Stimulated activated naive B cell treated with anti-CD40 and anti-IgM and Interleukin-4, amounts not matched to agents 10 μg/mL and 1 μg/mL and 100 μg/mL, for 72 hours (primary cell): ENCODE measurements at regions not wholly inside any gene's neighbourhood (a gene's known extent, or its start where the extent isn't known, plus 50 kb on each side); places are given as distances from the start of the nearest gene placed in this dataset.

Experiments
- ATAC-seq, 2 donors: fragments of 150-1000 bp; cut with Tn5 transposase; replicated peaks; 2 replicates each; pipeline ENCODE4 v1.10.0; 2021; ENCODE audit warnings: moderate library complexity in 1 of 2
- DNase-seq: peaks from one replicate; pipeline ENCODE4 v3.0.0; 2021
- H3K27ac Mint-ChIP-seq: one replicate; pipeline ENCODE4 v1.8.0; 2022; ENCODE audit warnings: mild to moderate bottlenecking, mixed read lengths
- H3K27me3 Mint-ChIP-seq, 2 donors: one replicate each; pipeline ENCODE4 v1.8.0; 2022; ENCODE audit warnings: mixed read lengths in 2 of 2
- H3K36me3 Mint-ChIP-seq, 2 donors: one replicate each; pipeline ENCODE4 v1.8.0; 2022; ENCODE audit warnings: mixed read lengths in 2 of 2, mild to moderate bottlenecking in 1 of 2
- H3K4me1 Mint-ChIP-seq, 2 donors: one replicate each; pipeline ENCODE4 v1.8.0; 2022; ENCODE audit warnings: mixed read lengths in 2 of 2, mild to moderate bottlenecking in 1 of 2
- H3K4me3 Mint-ChIP-seq, 2 donors: one replicate each; pipeline ENCODE4 v1.8.0; 2022; ENCODE audit warnings: mild to moderate bottlenecking in 2 of 2, mixed read lengths in 2 of 2, moderate library complexity in 1 of 2
- H3K9me3 Mint-ChIP-seq, 2 donors: one replicate each; pipeline ENCODE4 v1.8.0; 2022; ENCODE audit warnings: mixed read lengths in 2 of 2, mild to moderate bottlenecking in 1 of 2

DNA sequence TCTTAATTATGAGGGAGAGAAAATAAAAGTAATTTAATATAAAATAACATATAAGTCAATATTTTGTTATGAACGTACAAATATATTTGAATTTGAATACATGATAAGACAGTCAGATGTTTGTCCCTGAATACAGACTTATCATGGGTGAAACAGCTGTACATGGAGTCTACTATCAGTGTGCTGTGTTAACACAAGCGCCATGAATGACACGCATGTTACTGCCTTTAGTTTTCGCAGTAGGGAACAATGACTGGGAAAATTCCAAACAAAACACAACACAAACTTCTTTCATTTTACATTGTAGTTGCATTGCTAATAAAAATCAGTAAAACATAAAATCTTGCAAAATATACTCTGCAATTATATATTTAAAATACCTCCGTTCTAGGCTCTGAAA lies 108.6 kb downstream of the FBXO5 start:
- Mint-ChIP-seq H3K4me1 (no peaks in the 10 kb centered on the region), H3K27me3 (peaks cover 6 to 8% of the 10 kb centered on the region in 2 donors), H3K9me3 (peaks cover under 1 to 1% of the 10 kb centered on the region in 2 donors), H3K36me3 (no peaks in the 10 kb centered on the region), H3K27ac (no peak overlapping the region), H3K4me3 (no peak overlapping the region)
- no peak for ATAC-seq
- DNase-seq = no peak

DNA sequence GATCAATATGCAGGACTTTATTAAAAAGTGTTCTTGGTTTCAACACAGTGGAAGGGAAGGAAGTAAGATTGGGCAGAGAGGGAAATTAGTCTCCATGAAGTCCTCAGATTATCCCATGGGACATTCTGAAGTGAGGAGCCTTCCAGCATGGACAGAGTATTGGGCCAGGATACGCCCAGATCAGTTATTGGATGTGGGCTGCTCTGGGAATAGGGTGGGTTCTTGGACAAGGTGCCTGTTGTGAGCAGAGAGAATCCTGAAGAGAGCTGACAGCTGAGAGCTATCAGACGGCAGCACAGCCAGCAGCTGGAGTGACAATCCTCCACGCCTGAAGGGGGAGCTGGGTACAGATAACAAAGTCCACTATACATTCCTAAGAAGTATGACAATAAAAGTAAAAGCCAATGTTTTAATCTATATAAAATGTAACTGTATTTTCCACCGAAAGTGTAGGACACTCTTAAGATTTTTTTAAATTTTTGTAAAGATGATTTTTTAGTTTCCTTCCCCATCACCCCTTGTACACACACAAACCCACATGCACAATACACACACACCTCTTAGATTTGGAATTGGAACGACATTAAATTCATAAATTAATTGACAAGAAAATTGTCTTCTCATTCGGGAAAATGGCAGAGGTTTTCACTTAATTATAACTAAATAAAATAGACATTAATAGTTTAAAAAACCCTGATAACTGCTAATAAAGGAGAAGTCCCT lies 107.8 kb downstream of the FBXO5 start:
- ATAC-seq (no peak), DNase-seq (no peak)
- no peak overlapping the region for H3K4me3 Mint-ChIP-seq
- H3K36me3 Mint-ChIP-seq = no peaks in the 10 kb centered on the region
- peaks cover 8 to 9% of the 10 kb centered on the region in 2 donors for H3K9me3 Mint-ChIP-seq
- H3K27me3 Mint-ChIP-seq = peaks cover 6 to 12% of the 10 kb centered on the region in 2 donors
- no peaks in the 10 kb centered on the region for H3K4me1 Mint-ChIP-seq
- H3K27ac Mint-ChIP-seq = no peak overlapping the region

DNA sequence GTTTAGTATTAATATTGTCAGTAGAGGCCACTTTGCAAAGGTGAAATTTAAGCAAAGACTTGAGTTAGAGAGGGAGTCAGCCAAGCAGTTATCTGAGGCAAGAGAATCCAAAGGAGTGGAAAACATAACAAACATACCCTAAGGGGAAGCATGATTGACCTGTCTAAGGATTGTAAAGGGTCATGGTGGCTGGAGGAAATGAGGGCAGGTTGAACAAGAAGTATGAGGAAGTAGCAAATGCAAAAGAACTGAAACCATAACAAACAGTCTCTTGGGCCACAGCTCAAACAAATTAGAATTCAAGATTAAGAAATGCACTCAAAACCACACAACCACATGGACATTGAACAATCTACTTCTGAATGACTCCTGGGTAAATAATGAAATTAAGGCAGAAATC lies 103.2 kb downstream of the FBXO5 start:
- Mint-ChIP-seq H3K9me3 (peaks cover 12 to 21% of the 10 kb centered on the region in 2 donors), H3K4me1 (no peaks in the 10 kb centered on the region), H3K4me3 (no peak overlapping the region), H3K36me3 (no peaks in the 10 kb centered on the region), H3K27ac (no peak overlapping the region), H3K27me3 (peaks cover 6 to 16% of the 10 kb centered on the region in 2 donors)
- DNase-seq (no peak), ATAC-seq (no peak)

DNA sequence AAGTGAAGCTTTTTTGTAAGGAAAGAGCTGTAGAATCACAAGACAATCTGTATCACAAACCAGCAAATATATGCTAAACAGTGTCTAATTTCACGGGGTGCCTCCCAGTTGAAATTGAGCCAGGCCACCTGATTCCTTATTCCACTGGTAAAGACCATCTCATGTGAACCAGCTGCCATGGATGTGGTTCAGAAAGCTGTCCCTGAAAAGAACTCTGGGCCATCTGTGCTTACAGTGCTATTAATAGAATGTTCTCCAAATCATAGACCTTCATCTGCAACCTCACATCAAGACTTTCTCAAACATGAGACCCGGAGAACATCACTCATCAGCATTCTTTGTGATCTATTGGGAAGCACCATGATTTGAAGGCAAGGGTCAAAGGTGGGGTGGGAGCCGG lies 89.7 kb downstream of the FBXO5 start:
- Mint-ChIP-seq H3K36me3 (no peaks in the 10 kb centered on the region), H3K27me3 (peaks cover 21 to 34% of the 10 kb centered on the region in 2 donors), H3K4me3 (no peak overlapping the region), H3K9me3 (no peaks in the 10 kb centered on the region), H3K27ac (no peak overlapping the region), H3K4me1 (no peaks in the 10 kb centered on the region)
- ATAC-seq (no peak), DNase-seq (no peak)

DNA sequence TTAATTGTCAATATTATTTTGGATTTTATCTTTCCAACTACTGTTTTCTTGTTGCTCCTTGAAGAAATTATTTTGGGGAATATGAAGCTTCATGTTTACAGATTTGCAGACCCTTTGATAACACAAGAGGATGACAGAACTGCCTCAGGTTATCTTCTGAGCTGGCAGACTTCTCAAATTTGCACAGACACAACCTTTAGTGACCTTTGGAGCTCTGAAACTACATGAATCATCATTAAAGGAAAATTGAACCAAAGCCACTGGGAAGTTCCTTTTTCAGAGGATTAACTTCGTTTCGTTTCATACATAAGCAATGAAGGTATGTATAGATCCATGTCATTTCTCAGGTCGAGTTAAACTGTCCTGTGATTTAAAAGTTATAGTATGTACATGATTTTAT lies 85.9 kb downstream of the FBXO5 start:
- DNase-seq = no peak
- Mint-ChIP-seq H3K9me3 (no peaks in the 10 kb centered on the region), H3K27me3 (peaks cover 22 to 35% of the 10 kb centered on the region in 2 donors), H3K4me1 (no peaks in the 10 kb centered on the region), H3K4me3 (no peak overlapping the region), H3K27ac (no peak overlapping the region), H3K36me3 (no peaks in the 10 kb centered on the region)
- no peak for ATAC-seq

DNA sequence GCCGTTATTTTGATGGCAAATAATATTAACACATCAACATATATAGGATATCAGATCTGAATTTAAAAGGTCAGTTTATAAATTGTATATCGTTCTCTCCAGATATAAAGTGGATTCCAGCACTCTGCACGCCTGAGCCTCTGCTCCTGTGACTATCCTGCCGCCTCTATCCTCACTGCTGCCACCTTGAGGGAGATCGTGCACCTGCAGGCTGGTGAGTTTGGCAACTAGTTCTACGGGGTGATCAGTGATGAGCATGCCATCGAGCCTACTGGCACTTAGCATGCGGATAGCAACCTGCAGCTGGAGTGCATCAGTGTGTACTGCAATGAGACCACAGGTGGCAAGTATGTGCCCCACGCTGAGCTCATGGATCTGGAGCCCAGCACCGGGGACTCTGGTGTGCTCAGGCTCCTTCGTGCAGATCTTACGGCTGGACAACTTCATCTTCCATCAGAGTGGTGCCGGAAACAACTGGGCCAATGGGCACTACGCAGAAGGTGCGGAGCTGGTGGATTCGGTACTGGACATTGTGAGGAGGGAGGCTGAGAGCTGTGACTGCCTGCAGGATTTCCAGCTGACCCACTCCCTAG lies 84.9 kb downstream of the FBXO5 start:
- Mint-ChIP-seq H3K36me3 (no peaks in the 10 kb centered on the region), H3K4me1 (no peaks in the 10 kb centered on the region), H3K9me3 (no peaks in the 10 kb centered on the region), H3K27ac (no peak overlapping the region), H3K27me3 (peaks cover 22 to 40% of the 10 kb centered on the region in 2 donors), H3K4me3 (no peak overlapping the region)
- ATAC-seq (peak; percentile 82 to 90), DNase-seq (peak; percentile 53)

DNA sequence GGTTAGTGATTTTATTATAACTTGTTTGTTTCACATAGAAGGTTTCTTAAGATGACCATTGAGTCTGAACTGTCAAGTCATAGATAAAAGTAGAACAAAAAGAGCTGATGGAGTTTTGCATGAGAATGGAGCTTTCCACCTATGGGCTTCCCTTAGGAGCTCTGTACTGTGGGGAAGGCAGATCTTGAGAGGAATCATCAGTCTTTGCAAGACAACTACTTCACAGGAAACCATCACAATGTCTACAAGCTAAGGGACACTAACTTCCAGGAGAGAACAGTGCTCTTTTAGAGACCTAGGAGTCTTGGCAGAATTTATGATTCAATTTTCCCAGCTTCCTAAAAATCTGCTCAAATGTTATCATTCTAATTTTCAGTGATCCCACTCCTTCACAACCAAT lies 78.2 kb downstream of the FBXO5 start:
- DNase-seq = no peak
- no peak overlapping the region for H3K4me3 Mint-ChIP-seq
- H3K27ac Mint-ChIP-seq = no peak overlapping the region
- H3K27me3 Mint-ChIP-seq = peaks cover 0 to 11% of the 10 kb centered on the region in 2 donors
- no peaks in the 10 kb centered on the region for H3K36me3 Mint-ChIP-seq
- ATAC-seq = no peak
- no peaks in the 10 kb centered on the region for H3K4me1 Mint-ChIP-seq
- H3K9me3 Mint-ChIP-seq = no peaks in the 10 kb centered on the region

DNA sequence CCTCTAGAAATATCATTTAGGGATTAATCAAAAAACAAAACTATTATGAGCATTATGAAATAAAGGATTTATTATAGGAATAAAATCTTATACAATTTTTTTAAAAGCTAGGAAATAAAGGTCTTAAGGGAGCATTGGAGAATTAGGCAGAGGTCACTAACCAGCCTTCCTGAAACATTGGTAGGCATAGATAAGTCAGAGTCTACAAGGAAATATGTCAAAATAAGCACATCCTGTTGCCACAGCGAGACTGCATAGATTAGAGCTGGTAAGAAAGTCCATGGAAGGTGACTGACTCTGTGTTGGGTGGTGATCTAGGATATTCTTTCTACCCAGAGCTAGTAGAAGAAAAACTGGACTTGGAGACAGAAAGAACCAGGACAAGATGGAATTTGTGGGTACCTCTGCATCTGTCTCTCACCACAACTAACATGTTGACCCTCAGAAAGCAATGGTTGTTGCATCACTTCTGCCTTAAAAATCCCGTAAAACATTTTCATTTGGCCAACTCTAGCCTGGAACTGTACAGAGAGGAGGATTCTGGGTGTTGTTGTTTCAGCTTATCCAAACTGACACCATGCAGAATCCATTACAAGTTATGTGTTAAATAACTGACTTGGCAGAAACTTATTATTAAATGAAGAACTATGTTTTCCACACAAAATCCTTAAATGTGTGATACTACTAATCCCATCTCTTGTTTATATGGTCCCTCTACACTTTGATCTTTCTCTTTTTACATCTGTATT lies 77.1 kb downstream of the FBXO5 start:
- DNase-seq (no peak), ATAC-seq (no peak)
- Mint-ChIP-seq H3K36me3 (no peaks in the 10 kb centered on the region), H3K4me1 (no peaks in the 10 kb centered on the region), H3K27ac (no peak overlapping the region), H3K27me3 (peaks cover 0 to 5% of the 10 kb centered on the region in 2 donors), H3K9me3 (no peaks in the 10 kb centered on the region), H3K4me3 (no peak overlapping the region)

DNA sequence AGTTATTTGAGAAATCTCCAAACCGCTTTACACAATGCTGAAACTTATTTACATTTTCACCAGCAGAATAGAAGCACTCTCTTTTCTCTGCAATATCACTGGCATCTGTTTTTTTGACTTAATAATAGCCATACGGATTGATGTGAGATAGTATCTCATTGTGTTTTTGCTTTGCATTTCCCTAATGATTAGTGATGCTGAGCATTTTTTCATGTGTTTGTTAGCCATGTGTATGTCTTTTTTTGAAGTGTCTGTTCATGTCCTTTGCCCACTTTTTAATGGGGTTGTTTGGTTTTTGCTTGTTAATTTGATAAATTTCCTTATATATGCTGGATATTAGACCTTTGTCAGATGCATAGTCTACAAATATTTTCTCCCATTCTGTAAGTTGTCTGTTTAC lies 73.6 kb downstream of the FBXO5 start:
- Mint-ChIP-seq H3K36me3 (peaks cover 1 to 3% of the 10 kb centered on the region in 2 donors), H3K4me1 (no peaks in the 10 kb centered on the region), H3K27me3 (peaks cover 23 to 29% of the 10 kb centered on the region in 2 donors), H3K9me3 (peaks cover 12 to 13% of the 10 kb centered on the region in 2 donors), H3K27ac (no peak overlapping the region), H3K4me3 (no peak overlapping the region)
- DNase-seq = no peak
- no peak for ATAC-seq

DNA sequence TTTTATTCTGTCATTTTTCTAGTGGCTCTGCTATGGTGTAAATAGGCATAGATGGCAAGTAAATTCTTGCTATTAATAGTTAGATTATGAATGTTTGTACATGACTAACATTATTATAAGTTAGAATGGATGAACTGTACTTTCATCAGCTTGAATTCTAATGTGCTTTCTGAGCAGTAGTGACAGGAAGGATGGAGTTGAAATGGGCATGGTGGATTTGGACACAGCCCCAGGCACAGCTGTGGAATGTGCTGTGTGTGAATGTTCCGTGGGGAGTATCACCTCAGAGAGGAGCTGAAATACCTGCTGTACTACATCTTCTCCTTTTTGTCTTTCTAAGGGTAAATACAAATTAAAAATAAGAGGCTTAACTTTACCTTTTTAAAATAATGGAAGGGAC lies 66.8 kb downstream of the FBXO5 start:
- Mint-ChIP-seq H3K36me3 (peaks cover 3 to 4% of the 10 kb centered on the region in 2 donors), H3K27me3 (peaks cover 34 to 51% of the 10 kb centered on the region in 2 donors), H3K9me3 (peaks cover 20 to 23% of the 10 kb centered on the region in 2 donors), H3K4me3 (no peak overlapping the region), H3K27ac (no peak overlapping the region), H3K4me1 (no peaks in the 10 kb centered on the region)
- ATAC-seq (no peak), DNase-seq (no peak)

DNA sequence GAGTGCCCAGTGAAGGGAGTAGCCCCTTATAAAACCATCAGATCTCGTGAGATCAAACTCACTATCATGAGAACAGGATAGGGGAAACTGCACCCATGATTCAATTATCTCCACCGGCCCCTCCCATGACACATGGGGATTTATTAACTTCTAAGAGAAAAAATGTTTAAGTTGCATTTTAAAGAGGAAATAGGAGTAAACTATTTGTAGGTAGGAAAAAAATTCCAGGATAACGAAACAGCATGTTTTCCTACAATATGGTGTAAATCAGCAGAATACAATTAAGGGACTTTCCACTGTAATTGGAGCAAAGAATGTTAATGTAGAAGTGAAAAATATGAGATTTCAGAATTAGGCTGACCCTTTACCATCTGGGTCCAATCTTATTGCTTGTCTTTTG lies 63.9 kb downstream of the FBXO5 start:
- H3K4me1 Mint-ChIP-seq = no peaks in the 10 kb centered on the region
- peaks cover 0 to 4% of the 10 kb centered on the region in 2 donors for H3K36me3 Mint-ChIP-seq
- no peak overlapping the region for H3K27ac Mint-ChIP-seq
- peaks cover 10 to 13% of the 10 kb centered on the region in 2 donors for H3K9me3 Mint-ChIP-seq
- ATAC-seq (no peak), DNase-seq (no peak)
- peaks cover 14 to 27% of the 10 kb centered on the region in 2 donors for H3K27me3 Mint-ChIP-seq
- no peak overlapping the region for H3K4me3 Mint-ChIP-seq

DNA sequence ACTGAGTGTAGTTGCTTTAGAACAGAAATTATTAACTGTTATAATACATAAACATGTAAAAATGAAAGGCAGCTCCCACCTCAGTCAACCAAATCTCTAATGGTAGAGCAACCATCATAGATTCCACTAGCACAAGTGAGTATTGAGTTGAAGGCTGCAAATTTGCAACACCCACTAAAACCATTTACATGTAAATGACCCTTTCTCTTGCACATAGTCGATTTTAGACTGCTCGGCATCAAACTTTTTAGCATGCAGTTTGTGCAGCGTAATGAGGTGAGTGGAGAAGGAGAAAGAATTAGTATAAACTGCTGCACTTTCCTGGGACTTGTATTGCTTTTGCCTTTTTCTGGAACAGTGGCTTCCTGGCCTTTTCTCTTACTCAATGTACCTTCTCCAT lies 62.8 kb downstream of the FBXO5 start:
- Mint-ChIP-seq H3K36me3 (peaks cover 0 to 3% of the 10 kb centered on the region in 2 donors), H3K27me3 (peaks cover 9 to 24% of the 10 kb centered on the region in 2 donors), H3K27ac (no peak overlapping the region), H3K4me1 (no peaks in the 10 kb centered on the region), H3K9me3 (peaks cover 4% of the 10 kb centered on the region in 2 donors), H3K4me3 (no peak overlapping the region)
- ATAC-seq (no peak), DNase-seq (no peak)
